RCC 7860 (cell line): ENCODE measurements at regions not wholly inside any gene's neighbourhood (a gene's known extent, or its start where the extent isn't known, plus 50 kb on each side); places are given as distances from the start of the nearest gene placed in this dataset.

ENCODE experiments used
- DNase-seq: peaks from one replicate; pipeline ENCODE4 v3.0.0-alpha.2; 2015; ENCODE audit warnings: low spot score
- FAIRE-seq: peaks from 2 replicates; lab custom pipeline; 2012; peaks lifted over from hg19 to GRCh38; lab: Jason Lieb, UNC

- FAIRE-seq: no peak
- DNase-seq: no peak
Observed at GRCh38 chr20:63117151-63117550, 98.8 kb downstream of the YTHDF1 start.

- FAIRE-seq (no peak), DNase-seq (no peak)
Observed at GRCh38 chr20:63116412-63117106, 99.4 kb downstream of the YTHDF1 start.

GRCh38 chr20:63115651-63116411 lies 100.1 kb downstream of the YTHDF1 start:
- DNase-seq (no peak), FAIRE-seq (no peak)

- no peak for DNase-seq
- no peak for FAIRE-seq
Observed at GRCh38 chr20:63114693-63115311, 101.1 kb downstream of the YTHDF1 start.

GRCh38 chr20:63114006-63114692 lies 101.8 kb downstream of the YTHDF1 start:
- FAIRE-seq: no peak
- no peak for DNase-seq

- DNase-seq: no peak
- FAIRE-seq: no peak
Observed at GRCh38 chr20:63112491-63113219, 103.3 kb downstream of the YTHDF1 start.

DNA sequence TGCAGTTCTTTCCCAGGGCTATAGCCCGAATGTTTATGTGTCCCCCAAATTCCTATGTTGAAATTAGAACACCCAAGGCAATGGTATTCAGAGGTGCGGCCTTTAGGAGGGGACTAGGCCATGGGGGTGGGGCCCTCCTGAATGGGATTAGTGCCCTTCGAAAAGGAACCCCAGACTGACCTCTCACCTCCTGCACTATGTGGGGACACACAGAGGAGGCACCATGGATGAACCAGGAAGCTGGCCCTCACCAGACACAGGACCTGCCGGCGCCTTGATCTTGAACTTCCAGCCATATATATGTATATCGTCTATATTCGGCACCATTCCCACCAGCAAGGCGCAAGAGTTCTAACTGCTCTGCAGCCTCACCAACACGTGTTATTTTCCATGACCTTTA lies 101.5 kb upstream of the BHLHE23 start:
- no peak for FAIRE-seq

GRCh38 chr20:63107449-63108200 lies 100.9 kb upstream of the BHLHE23 start:
- FAIRE-seq: no peak

More for the DNA sequence above, 101.5 kb upstream of the BHLHE23 start:
- DNase-seq: no peak

GRCh38 chr20:63106765-63107448 lies 100.1 kb upstream of the BHLHE23 start:
- no peak for DNase-seq
- no peak for FAIRE-seq

More at GRCh38 chr20:63107449-63108200, 100.9 kb upstream of the BHLHE23 start:
- DNase-seq: no peak

DNA sequence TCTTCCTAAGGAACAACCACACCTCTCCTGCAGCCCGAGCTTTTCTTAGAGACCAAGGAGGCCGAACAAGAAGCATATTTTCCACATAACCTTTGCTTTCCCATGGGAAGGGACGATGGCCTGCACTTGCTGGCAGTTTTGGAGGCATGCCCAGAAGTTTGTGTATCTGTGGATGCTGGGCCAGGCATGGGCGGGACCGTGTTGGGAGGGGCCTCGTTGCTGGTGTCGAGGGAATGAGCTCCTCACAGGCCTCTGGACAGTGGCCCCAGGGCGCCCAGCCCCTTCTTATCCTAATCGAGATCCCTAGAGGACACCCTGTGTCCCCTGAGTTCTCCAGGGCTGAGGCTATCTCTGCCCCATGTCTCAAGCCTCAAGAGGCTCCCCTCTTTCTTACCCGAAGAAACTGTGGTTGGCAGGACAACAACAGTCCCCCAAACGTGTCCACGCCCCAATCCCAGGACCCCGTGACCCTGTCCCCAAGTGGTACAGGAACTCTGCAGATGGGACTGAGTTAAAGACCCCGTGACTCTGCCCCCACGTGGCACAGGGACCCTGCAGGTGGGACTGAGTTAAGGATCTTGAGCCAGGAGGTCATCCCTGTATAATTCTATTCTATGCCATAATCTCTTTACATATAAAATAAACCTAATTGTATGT lies 99.5 kb upstream of the BHLHE23 start:
- no peak for FAIRE-seq
- no peak for DNase-seq

- FAIRE-seq (no peak), DNase-seq (no peak)
Observed at GRCh38 chr20:63105211-63106107, 98.7 kb upstream of the BHLHE23 start.

DNA sequence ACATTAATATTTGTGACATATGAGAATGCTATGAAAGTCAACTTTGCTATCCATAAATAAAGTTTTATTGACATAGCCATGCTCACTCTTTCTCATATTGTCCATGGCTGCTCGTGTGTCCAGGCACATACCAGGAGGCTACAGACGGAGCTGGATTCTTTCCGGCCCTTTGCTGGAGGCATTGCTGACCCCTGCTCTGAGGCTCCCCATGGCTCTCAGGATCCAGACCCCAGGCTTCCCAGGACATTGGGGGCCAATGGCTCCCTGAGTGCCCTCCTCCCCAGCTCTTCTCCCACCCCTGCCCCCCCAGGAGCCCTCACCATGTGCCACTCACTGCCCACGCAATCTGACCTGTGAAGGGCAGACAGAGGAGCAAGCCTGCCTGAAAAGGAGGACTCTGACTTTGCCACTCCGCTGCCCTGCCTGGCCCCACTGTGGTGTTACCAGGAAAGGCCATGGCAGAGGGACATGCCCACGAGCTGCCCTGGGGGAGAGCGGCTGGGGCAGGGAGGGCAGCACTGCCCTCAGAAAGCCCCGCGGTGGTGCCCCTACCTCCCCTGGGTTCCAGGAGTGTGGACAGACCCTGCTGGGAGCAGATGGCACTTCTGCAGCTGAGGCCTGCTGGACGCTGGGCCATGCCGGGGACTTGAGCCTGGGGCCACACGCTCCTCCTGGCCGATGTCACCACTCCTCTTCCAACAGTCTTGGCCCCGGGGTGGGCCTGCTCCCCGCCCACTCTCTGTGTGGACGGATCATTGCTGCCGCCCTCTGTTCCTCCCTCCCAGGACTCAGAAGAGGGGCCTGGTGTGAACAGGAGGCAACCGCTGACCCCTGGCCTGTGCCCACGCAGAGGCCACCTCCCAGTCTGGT lies 97.8 kb upstream of the BHLHE23 start:
- FAIRE-seq (no peak), DNase-seq (no peak)

DNA sequence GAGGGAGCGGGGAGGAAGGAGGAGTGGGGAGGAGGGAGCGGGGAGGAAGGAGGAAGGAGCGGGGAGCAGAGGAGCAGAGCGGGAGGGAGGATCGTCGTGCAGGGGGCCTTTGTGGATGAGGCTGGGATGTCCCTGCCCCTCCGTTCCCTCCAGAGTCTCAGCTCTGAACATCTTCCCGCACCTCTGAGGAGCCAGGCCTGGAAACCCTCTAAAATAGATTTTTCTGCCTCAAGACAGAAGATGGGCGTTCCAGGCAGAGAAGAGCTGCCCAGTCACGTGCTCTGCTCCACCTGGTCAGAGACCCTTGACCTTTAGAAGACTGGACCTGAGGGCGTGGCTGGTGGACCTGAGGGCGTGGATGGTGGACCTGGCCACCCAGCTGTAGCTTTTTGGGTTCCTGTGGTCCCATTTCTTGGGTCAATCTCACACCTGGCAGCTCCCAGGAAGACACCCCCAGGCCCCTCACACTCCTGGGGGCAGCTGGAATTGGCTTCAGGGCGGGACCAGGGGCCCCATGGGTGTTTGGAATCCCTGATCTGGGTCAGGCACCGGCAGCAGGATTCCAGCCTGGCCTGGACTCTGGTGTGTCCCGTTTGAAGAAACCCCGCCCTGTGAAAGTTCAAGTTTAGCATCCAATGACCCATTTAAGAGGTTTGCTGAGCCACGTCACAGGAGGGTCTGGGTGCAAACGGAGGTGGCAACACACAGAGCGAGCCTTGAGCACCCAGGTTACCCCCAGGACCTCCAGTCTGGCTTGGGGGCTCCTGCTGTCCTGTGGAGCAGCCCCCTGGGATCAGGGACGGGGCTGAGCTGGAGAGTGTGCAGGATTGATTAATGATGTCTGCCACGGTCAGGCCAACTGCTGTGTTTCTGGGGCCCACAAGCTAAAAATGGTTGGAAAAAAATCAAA lies 96.9 kb upstream of the BHLHE23 start:
- DNase-seq (no peak), FAIRE-seq (no peak)

DNA sequence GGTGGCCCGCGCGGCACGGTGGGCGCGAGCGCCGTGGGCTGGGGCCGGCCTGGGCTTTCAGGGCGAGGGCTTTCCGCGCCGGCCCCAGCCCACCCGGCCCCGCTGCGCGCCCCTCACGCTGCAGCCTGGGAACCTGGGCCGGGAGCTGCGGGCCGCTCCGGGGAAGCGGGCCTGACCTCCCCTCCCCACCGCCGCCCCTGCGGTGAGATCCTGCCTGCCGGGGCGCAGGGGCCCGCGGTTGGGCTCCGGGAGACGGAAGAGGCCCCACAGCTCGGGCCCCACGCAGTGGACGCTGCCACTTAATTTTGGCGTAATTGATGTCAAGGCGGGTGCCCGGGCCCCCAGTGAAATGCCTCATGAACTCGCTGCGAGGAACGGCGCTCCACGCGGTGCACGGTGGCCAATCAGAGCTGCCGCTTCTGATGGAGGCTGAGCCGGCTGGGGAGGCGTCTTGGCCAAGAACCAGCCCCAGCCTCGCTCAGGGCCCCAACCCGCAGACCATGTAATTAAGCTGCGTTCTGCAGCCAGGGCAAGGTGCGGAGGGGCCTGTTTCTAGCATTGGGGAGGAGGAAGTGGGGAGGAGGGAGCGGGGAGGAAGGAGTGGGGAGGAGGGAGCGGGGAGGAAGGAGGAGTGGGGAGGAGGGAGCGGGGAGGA lies 96.1 kb upstream of the BHLHE23 start:
- DNase-seq: no peak
- FAIRE-seq: no peak
